H9 (cell line): ENCODE measurements at regions not wholly inside any gene's neighbourhood (a gene's known extent, or its start where the extent isn't known, plus 50 kb on each side); places are given as distances from the start of the nearest gene placed in this dataset.

Experiments used
- DNase-seq: peaks from one replicate; pipeline ENCODE4 v3.0.0-alpha.2; 2017
- H2AFZ ChIP-seq: one replicate; pipeline ENCODE4 v1.6.1; 2013; ENCODE audit warnings: mild to moderate bottlenecking, low read length, control low read depth, moderate library complexity
- H2AK5ac ChIP-seq: 2 replicates; pipeline ENCODE4 v1.6.1; 2013; ENCODE audit warnings: low read length, control low read depth, mixed read lengths; ENCODE audit not compliant: insufficient read length
- H2BK120ac ChIP-seq: one replicate; pipeline ENCODE4 v1.6.1; 2013; ENCODE audit warnings: low read depth, mild to moderate bottlenecking, low read length, control low read depth, inconsistent platforms; ENCODE audit not compliant: poor library complexity, severe bottlenecking
- H2BK12ac ChIP-seq: 2 replicates; pipeline ENCODE4 v1.6.1; 2013; ENCODE audit warnings: low read length, control low read depth, mixed read lengths, low read depth; ENCODE audit not compliant: insufficient read length
- H2BK15ac ChIP-seq: 2 replicates; pipeline ENCODE4 v1.6.1; 2013; ENCODE audit warnings: low read depth, low read length, control low read depth
- H2BK20ac ChIP-seq: one replicate; pipeline ENCODE4 v1.6.1; 2013; ENCODE audit warnings: low read depth, mild to moderate bottlenecking, low read length, control low read depth, inconsistent platforms; ENCODE audit not compliant: poor library complexity, severe bottlenecking
- H2BK5ac ChIP-seq: 2 replicates; pipeline ENCODE4 v1.6.1; 2013; ENCODE audit warnings: low read length, control low read depth, mixed read lengths; ENCODE audit not compliant: insufficient read length
- H3K14ac ChIP-seq: 2 replicates; pipeline ENCODE4 v1.6.1; 2013; ENCODE audit warnings: low read length, control low read depth; ENCODE audit not compliant: insufficient read depth
- H3K18ac ChIP-seq: 2 replicates; pipeline ENCODE4 v1.6.1; 2013; ENCODE audit warnings: low read depth, mild to moderate bottlenecking, mixed read lengths, low read length, control low read depth; ENCODE audit not compliant: insufficient read length
- H3K23ac ChIP-seq: 2 replicates; pipeline ENCODE4 v1.6.1; 2013; ENCODE audit warnings: low read length, control low read depth, mixed read lengths, low read depth; ENCODE audit not compliant: insufficient read length
- H3K23me2 ChIP-seq: 2 replicates; pipeline ENCODE4 v1.6.1; 2013; ENCODE audit warnings: low read depth, mild to moderate bottlenecking, mixed read lengths, low read length, control low read depth; ENCODE audit not compliant: insufficient read length, poor library complexity, severe bottlenecking
- H3K27ac ChIP-seq: 2 replicates; pipeline ENCODE4 v1.5.1; 2013; ENCODE audit warnings: low read length, control low read depth, mixed read lengths, low read depth; ENCODE audit not compliant: insufficient read length
- H3K27me3 ChIP-seq: 2 replicates; pipeline ENCODE4 v1.6.1; 2013; ENCODE audit warnings: low read length, control low read depth, inconsistent platforms; ENCODE audit not compliant: insufficient read depth
- H3K4ac ChIP-seq: 2 replicates; pipeline ENCODE4 v1.6.1; 2013; ENCODE audit warnings: low read depth, mild to moderate bottlenecking, control low read depth, inconsistent platforms, low read length, moderate library complexity
- H3K4me1 ChIP-seq: 2 replicates; pipeline ENCODE4 v1.6.1; 2013; ENCODE audit warnings: low read length, control low read depth, inconsistent platforms; ENCODE audit not compliant: insufficient read depth
- H3K4me2 ChIP-seq: 2 replicates; pipeline ENCODE4 v1.6.1; 2013; ENCODE audit warnings: low read length, control low read depth, mixed read lengths; ENCODE audit not compliant: insufficient read length, insufficient read depth
- H3K56ac ChIP-seq: 2 replicates; pipeline ENCODE4 v1.6.1; 2013; ENCODE audit warnings: low read depth, mild to moderate bottlenecking, mixed read lengths, low read length, control low read depth; ENCODE audit not compliant: insufficient read length
- H3K79me1 ChIP-seq: 2 replicates; pipeline ENCODE4 v1.6.1; 2013; ENCODE audit warnings: low read depth, mild to moderate bottlenecking, moderate library complexity, low read length, control low read depth, inconsistent platforms; ENCODE audit not compliant: insufficient read depth, poor library complexity, severe bottlenecking
- H3K79me2 ChIP-seq: 2 replicates; pipeline ENCODE4 v1.6.1; 2013; ENCODE audit warnings: low read length, control low read depth, inconsistent platforms; ENCODE audit not compliant: insufficient read depth
- H3K9ac ChIP-seq: 2 replicates; pipeline ENCODE4 v1.6.1; 2013; ENCODE audit warnings: low read length, control low read depth, mixed read lengths; ENCODE audit not compliant: insufficient read length; ENCODE audit errors: extremely low read depth
- H3K9me3 ChIP-seq: one replicate; pipeline ENCODE4 v1.6.1; 2013; ENCODE audit warnings: low read depth, low read length, inconsistent platforms; ENCODE audit not compliant: control insufficient read depth
- H3T11ph ChIP-seq: one replicate; pipeline ENCODE4 v1.6.1; 2013; ENCODE audit warnings: mild to moderate bottlenecking, low read length, control low read depth, inconsistent platforms
- H4K20me1 ChIP-seq: one replicate; pipeline ENCODE4 v1.6.1; 2013; ENCODE audit not compliant: control insufficient read depth, insufficient read length, insufficient read depth
- H4K5ac ChIP-seq: 2 replicates; pipeline ENCODE4 v1.6.1; 2013; ENCODE audit warnings: low read depth, mild to moderate bottlenecking, mixed read lengths, low read length, control low read depth; ENCODE audit not compliant: insufficient read length
- H4K8ac ChIP-seq: replicated peaks from 2 replicates; pipeline ENCODE4 v1.6.1; 2013; ENCODE audit warnings: low read length, control low read depth, mixed read lengths, low read depth; ENCODE audit not compliant: insufficient read length
- H4K91ac ChIP-seq: 2 replicates; pipeline ENCODE4 v1.6.1; 2013; ENCODE audit warnings: low read depth, mild to moderate bottlenecking, moderate library complexity, mixed read lengths, low read length, control low read depth; ENCODE audit not compliant: insufficient read length
- H3K27ac Mint-ChIP-seq, 3 experiments: 2 replicates in 2 of 3; 3 replicates in 1 of 3; pipeline ENCODE4 v1.8.0; 2020 to 2021; ENCODE audit warnings: mixed read lengths in 3 of 3, mild to moderate bottlenecking in 1 of 3, moderate library complexity in 1 of 3
- H3K27me3 Mint-ChIP-seq: 2 replicates; pipeline ENCODE4 v1.8.0; 2021; ENCODE audit warnings: low read depth, mild to moderate bottlenecking, moderate library complexity, mixed read lengths
- H3K36me3 Mint-ChIP-seq, 3 experiments: 2 replicates in 2 of 3; 3 replicates in 1 of 3; pipeline ENCODE4 v1.8.0; 2020 to 2021; ENCODE audit warnings: low read depth in 3 of 3, mixed read lengths in 3 of 3; ENCODE audit not compliant: insufficient read depth in 1 of 3
- H3K4me1 Mint-ChIP-seq, 2 experiments: 2 replicates each; pipeline ENCODE4 v1.8.0; 2020; ENCODE audit warnings: mixed read lengths in 2 of 2
- H3K4me3 Mint-ChIP-seq, 2 experiments: 2 replicates in 1 of 2; 3 replicates in 1 of 2; pipeline ENCODE4 v1.8.0; 2020 to 2021; ENCODE audit warnings: mild to moderate bottlenecking in 2 of 2, mixed read lengths in 2 of 2, moderate library complexity in 1 of 2
- H3K9me3 Mint-ChIP-seq, 2 experiments: 2 replicates in 1 of 2; 3 replicates in 1 of 2; pipeline ENCODE4 v1.8.0; 2020; ENCODE audit warnings: mild to moderate bottlenecking in 2 of 2, mixed read lengths in 2 of 2, moderate library complexity in 1 of 2
- WGBS: extraction: QIAGEN DNeasy Blood & Tissue Kit; methylation state at CpG from one replicate; pipeline ENCODE4 v1.1.7; 2013; ENCODE audit warnings: missing lambda C conversion rate, low lambda C conversion rate, mixed read lengths; ENCODE audit not compliant: insufficient read length; ENCODE audit errors: extremely low coverage; 5-methylcytosine and 5-hydroxymethylcytosine counted together
- TF ChIP-seq, protein P1 (sequence below): fragments of 200-600 bp; sonication (generic); conservative IDR thresholded peaks from 3 replicates; pipeline ENCODE4 v1.8.0; 2021; ENCODE audit warnings: antibody characterized with exemption, mild to moderate bottlenecking

DNA sequence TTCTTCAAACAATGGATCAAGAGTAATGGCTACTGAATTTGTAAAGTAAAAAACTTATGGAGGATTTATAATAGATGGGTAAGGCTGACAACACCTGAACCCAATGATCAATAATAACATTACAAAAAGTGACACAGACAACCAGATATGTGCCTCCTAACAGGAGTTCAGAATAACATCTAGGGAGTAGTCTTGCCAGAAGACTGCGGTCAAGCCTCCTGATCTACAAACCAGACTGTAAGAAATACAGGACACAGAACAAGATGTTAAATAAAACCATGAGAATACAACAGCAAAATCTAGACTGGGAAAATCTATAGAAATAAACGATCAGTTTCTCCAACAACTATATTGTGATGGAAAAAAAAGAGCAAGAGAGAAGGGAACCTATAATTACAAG, 262.6 kb upstream of the TMTC1 start:
- Histone ChIP-seq H2BK5ac (no peak overlapping the region), H3K9ac (no peak overlapping the region), H3K23me2 (no peaks in the 10 kb centered on the region), H3K27me3 (no peaks in the 10 kb centered on the region), H2BK120ac (no peak overlapping the region), H3T11ph (no peak overlapping the region), H2AFZ (no peak overlapping the region), H3K4me2 (no peak overlapping the region), H3K18ac (no peak overlapping the region), H3K4me1 (peaks cover 11% of the 10 kb centered on the region), H3K14ac (no peak overlapping the region), H2AK5ac (no peak overlapping the region), H4K8ac (no peak overlapping the region), H3K4ac (no peak overlapping the region), H3K56ac (no peak overlapping the region), H3K27ac (no peak overlapping the region), H3K79me2 (no peaks in the 10 kb centered on the region), H3K79me1 (no peaks in the 10 kb centered on the region), H4K91ac (no peak overlapping the region), H2BK20ac (no peak overlapping the region), H2BK12ac (no peak overlapping the region), H3K23ac (no peak overlapping the region), H4K20me1 (no peaks in the 10 kb centered on the region), H4K5ac (no peak overlapping the region), H3K9me3 (no peaks in the 10 kb centered on the region), H2BK15ac (no peak overlapping the region)
- DNase-seq = no peak
- no peak overlapping the region for H3K4me3 Mint-ChIP-seq
- no peaks in the 10 kb centered on the region for H3K27me3 Mint-ChIP-seq
- no CpG with 5 or more reads among the region's 2 CpGs for WGBS
- TF ChIP-seq, protein P1, sequence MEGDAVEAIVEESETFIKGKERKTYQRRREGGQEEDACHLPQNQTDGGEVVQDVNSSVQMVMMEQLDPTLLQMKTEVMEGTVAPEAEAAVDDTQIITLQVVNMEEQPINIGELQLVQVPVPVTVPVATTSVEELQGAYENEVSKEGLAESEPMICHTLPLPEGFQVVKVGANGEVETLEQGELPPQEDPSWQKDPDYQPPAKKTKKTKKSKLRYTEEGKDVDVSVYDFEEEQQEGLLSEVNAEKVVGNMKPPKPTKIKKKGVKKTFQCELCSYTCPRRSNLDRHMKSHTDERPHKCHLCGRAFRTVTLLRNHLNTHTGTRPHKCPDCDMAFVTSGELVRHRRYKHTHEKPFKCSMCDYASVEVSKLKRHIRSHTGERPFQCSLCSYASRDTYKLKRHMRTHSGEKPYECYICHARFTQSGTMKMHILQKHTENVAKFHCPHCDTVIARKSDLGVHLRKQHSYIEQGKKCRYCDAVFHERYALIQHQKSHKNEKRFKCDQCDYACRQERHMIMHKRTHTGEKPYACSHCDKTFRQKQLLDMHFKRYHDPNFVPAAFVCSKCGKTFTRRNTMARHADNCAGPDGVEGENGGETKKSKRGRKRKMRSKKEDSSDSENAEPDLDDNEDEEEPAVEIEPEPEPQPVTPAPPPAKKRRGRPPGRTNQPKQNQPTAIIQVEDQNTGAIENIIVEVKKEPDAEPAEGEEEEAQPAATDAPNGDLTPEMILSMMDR = no peak
- no peak overlapping the region for H3K27ac Mint-ChIP-seq
- H3K36me3 Mint-ChIP-seq = peaks cover 0 to 3% (median 0%) of the 10 kb centered on the region in 3 experiments; a peak in 1 of 7 replicates
- H3K4me1 Mint-ChIP-seq = peaks cover 28% of the 10 kb centered on the region in 2 experiments
- H3K9me3 Mint-ChIP-seq = no peaks in the 10 kb centered on the region; a peak in 1 of 5 replicates
